Prostate gland (tissue), 2 donors: ENCODE measurements at regions not wholly inside any gene's neighbourhood (a gene's known extent, or its start where the extent isn't known, plus 50 kb on each side); places are given as distances from the start of the nearest gene placed in this dataset.

ENCODE experiments used
- CTCF ChIP-seq, 4 experiments: fragments of 200-600 bp in 2 of 4; fragments of 450-650 bp in 2 of 4; sonication (generic) in 2 of 4; IDR thresholded peaks; 1 replicate in 3 of 4; 2 replicates in 1 of 4; pipeline ENCODE4 v1.5.1; 2016 to 2019; ENCODE audit warnings: antibody characterized with exemption in 4 of 4, mild to moderate bottlenecking in 2 of 4, moderate library complexity in 2 of 4
- POLR2A ChIP-seq: fragments of 450-650 bp; IDR thresholded peaks from one replicate; pipeline ENCODE4 v1.6.1; 2016; ENCODE audit warnings: antibody characterized with exemption, mild to moderate bottlenecking

GRCh38 chr12:111310076-111310870 lies 58.6 kb downstream of the PHETA1 start:
- TF ChIP-seq CTCF (IDR thresholded peaks at IDR 0.05) (no peak), POLR2A (no peak)
